GM13976 (cell line): ENCODE measurements at regions not wholly inside any gene's neighbourhood (a gene's known extent, or its start where the extent isn't known, plus 50 kb on each side); places are given as distances from the start of the nearest gene placed in this dataset.
"Not testable (repeated sequence)": the region's sequence is repeated elsewhere in the genome, so short reads cannot be mapped to it uniquely, and the experiment has no call there.

Source experiments
- DNase-seq: peaks from one replicate; pipeline ENCODE4 v3.0.0; 2012; ENCODE audit warnings: low spot score
- in situ Hi-C: fragments of 300-500 bp; cut with MboI; formaldehyde crosslinking; loops from one replicate; pipeline ENCODE4 v1.12.0; 2022; ENCODE audit warnings: low sequenced_read_pairs, mixed read lengths, inconsistent platforms; ENCODE audit not compliant: unreplicated experiment
- TF ChIP-seq, protein P1 (sequence below): IDR thresholded peaks from 2 replicates; pipeline ENCODE4 v1.5.1; 2012; ENCODE audit warnings: borderline replicate concordance, mild to moderate bottlenecking; ENCODE audit not compliant: insufficient read depth; ENCODE audit errors: extremely low read depth, missing control alignments, control extremely low read depth

DNA sequence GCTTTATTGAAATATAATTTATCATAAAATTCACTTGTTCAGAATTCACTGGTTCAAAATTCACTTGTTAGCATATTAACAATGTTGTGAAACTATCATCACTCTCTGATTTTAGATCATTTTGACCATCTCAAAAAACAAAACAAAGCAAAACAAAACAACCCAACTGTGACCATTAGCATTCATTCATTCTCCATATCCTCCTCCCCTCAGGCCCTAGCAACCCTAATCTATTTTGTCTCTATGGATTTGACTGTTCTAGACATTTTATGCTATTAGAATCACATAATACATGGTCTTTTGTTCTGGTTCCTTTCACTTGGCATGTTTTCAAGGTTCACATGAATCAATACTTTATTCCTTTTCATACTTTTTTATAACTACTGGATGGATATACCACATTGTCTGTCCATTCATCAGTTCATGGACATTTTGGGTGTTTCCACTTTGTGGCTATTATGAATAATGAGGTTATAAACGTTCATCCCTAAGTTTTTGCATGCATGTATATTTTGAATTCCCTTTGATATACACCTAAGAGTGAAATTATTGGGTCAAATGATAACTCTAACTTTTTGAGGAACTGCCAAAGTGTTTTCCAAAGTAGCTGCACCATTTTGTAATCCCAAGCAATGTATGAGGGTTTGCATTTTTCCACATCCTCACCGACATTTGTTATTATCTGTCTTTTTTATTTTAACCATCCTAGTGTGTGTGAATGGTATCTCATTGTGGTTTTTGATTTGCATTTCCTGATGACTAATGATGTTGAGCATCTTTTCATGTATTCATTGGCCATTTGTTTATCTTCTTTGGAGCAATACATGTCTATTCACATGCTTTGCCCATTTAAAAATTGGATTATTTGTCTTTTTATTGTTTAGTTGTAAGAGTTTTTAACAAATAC is 304.1 kb downstream of the SH3GL2 start:
- in situ Hi-C loops, result no loop called here
- TF ChIP-seq, protein P1, sequence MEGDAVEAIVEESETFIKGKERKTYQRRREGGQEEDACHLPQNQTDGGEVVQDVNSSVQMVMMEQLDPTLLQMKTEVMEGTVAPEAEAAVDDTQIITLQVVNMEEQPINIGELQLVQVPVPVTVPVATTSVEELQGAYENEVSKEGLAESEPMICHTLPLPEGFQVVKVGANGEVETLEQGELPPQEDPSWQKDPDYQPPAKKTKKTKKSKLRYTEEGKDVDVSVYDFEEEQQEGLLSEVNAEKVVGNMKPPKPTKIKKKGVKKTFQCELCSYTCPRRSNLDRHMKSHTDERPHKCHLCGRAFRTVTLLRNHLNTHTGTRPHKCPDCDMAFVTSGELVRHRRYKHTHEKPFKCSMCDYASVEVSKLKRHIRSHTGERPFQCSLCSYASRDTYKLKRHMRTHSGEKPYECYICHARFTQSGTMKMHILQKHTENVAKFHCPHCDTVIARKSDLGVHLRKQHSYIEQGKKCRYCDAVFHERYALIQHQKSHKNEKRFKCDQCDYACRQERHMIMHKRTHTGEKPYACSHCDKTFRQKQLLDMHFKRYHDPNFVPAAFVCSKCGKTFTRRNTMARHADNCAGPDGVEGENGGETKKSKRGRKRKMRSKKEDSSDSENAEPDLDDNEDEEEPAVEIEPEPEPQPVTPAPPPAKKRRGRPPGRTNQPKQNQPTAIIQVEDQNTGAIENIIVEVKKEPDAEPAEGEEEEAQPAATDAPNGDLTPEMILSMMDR, result no peak
- no peak for DNase-seq

DNA sequence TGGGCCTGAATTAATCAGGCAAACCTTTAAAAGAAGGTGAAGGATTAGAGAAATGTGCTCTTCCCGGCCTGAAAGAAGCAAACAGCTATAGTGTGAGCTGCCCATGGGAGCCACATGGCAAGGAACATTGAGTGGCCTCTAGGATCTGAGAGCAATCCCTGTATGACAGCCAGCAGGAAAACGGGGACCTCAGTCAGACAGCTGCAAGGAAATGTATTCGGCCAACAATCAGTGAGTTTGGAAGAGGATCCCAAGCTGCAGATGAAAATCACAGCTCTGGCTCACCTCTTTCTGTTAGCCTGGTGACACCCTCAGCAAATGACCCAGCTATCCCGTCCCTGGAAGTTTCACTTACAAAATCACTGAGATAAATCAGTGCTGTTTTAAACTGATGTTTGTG is 309.2 kb downstream of the SH3GL2 start:
- in situ Hi-C loops, result no loop called here
- TF ChIP-seq, protein P1, result no peak
- no peak for DNase-seq

DNA sequence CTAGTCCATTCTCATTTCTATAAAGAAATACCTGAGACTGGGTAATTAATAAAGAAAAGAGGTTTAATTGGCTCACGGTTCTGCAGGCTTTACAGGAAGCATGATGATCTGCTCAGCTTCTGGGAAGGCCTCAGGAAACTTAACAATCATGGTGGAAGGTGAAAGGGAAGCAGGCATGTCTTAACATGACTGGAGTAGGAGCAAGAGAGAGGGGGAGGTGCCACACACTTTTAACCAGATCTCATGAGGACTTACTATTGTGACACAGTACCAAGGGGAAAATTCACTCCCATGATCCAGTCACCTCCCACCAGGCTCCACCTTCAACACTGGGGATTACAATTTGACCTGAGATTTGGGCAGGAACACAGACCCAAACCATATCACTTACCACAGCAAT is 310.1 kb downstream of the SH3GL2 start:
- DNase-seq, in situ Hi-C loops: not testable (repeated sequence)

DNA sequence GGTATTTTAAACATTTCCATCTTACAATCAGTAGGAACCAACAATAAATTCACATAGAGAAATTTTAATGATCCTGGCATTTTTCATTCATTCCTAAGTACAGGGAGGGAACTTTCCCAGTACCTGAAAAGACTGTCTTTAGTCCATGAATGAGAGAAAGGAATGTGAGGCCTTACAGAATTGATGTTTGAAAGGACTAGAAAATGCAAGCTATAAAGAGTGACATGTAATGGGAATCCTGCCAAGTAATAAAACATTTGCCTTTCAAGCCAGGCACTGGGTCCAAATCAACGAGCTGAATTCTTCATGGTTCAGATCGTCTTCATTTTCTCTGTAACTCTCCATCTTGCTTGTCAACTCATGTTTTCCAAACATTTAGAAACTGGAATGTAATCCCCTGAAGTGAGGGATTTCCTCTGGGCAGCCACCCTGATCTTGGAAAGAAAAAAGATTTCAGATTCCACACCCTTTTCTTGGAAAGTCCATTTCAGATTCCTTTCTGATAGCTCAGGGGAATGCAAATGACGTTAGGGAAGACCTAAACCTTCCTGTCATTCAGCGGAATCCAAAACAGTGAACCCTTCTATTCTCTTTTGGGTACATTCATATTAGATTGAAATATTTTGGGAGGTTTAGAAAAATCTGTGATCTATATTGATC is 315.8 kb downstream of the SH3GL2 start:
- TF ChIP-seq, protein P1, result no peak
- no peak for DNase-seq
- in situ Hi-C loops, result no loop called here

DNA sequence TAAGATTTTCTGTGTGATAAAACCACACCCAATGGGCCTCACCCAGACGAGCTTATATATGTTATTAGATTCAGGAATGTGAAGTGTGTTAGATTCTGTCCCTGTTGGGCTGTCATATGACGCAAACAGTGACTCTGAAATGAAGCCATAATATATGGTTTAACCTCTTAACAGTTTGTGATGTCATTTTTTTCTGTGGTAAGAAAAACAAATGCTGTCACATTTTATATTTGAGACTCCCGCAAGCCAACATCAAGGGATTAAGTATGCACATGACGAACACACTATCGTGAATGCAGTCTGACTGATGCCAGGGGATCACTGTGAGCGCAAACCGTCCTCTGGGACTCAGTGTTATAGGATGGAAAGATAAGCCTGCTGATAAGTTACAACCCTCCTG is 321.7 kb downstream of the SH3GL2 start:
- in situ Hi-C loops, result no loop called here
- TF ChIP-seq, protein P1, result no peak
- no peak for DNase-seq

DNA sequence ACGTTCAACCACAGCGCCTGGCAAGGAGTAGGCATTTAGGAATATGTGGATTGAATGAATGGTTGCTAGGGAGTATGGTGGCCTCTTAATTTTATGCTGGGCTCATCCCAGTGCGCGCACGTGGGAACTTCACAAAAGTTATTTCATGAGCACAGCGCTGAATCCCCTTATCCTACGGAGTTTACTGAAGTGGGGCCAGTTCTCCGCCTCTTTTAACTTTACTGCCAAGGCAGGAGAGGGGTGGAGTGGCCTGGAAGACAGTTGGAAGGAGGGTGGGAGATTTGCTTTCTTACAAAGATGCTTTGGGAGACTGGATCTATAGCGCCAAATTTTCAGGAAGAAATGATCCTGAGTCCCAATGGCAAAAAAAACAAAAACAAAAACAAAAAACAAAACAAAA is 326.5 kb downstream of the SH3GL2 start:
- DNase-seq, result no peak
- in situ Hi-C loops, result no loop called here
- TF ChIP-seq, protein P1, result no peak

DNA sequence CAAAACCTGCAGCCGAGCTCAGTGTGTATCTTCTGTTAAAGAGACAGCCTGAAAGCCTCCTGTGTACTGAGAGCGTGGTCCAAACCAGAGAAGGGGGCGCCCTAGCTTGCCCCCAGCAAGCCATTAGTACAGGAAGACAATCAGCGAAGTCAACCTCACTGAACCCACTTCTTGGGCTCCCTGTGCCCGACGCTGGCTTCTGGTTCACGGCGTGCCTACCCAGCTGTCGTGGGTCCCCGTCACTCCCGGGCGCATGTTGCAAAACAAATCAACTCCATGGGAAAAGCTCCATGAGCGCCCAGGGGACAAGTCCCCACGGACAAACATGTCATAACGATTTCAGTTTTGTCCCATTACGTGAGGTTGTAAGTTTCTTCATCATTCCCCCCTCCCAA is 326.9 kb downstream of the SH3GL2 start:
- no peak for DNase-seq
- in situ Hi-C loops, result no loop called here
- TF ChIP-seq, protein P1, result no peak
